ENCODE measurements at regions not wholly inside any gene's neighbourhood (a gene's known extent, or its start where the extent isn't known, plus 50 kb on each side); places are given as distances from the start of the nearest gene placed in this dataset.

DNA sequence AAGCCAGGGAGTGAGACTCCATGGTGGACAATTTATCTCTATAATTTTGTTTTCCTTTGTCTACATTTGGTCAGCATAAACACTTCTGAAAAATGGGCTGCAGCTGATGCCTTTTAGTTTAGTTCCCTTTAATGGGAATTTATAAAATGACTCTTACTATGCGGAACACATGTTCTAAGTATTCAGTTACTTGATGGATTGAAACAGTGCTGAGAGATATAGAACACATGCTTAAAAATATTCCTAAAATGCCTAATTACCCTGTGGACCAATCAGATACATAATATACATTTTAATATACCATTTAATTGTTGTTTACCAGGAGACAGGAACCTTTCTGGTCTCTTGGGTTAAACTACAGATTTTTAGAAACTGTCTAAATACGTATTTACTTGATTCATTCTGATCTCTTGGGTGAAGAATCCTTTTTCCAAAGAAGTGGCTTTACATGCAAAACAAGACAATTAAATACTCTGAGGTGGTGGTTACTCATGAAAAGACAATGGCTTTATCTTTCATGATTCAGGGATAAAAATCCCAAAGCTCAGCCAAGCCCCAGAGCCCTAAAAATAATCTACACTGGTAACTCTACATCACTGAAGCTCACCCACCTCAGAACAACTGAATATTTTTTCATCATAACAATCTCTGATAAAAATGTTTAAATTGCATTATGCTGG, 128.1 kb upstream of the SERTAD2 start:
- TF ChIP-seq, protein P1, sequence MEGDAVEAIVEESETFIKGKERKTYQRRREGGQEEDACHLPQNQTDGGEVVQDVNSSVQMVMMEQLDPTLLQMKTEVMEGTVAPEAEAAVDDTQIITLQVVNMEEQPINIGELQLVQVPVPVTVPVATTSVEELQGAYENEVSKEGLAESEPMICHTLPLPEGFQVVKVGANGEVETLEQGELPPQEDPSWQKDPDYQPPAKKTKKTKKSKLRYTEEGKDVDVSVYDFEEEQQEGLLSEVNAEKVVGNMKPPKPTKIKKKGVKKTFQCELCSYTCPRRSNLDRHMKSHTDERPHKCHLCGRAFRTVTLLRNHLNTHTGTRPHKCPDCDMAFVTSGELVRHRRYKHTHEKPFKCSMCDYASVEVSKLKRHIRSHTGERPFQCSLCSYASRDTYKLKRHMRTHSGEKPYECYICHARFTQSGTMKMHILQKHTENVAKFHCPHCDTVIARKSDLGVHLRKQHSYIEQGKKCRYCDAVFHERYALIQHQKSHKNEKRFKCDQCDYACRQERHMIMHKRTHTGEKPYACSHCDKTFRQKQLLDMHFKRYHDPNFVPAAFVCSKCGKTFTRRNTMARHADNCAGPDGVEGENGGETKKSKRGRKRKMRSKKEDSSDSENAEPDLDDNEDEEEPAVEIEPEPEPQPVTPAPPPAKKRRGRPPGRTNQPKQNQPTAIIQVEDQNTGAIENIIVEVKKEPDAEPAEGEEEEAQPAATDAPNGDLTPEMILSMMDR (IDR thresholded peaks at IDR 0.05; ENCODE audit: borderline replicate concordance, extremely low read depth, low read length, poor library complexity, severe bottlenecking) = no peak
- TF ChIP-seq EZH2 (IDR thresholded peaks at IDR 0.05; ENCODE audit: borderline replicate concordance, low read depth, low read length, severe bottlenecking) = no peak

All from DND-41 (cell line).